HepG2 (cell line): ENCODE measurements at regions not wholly inside any gene's neighbourhood (a gene's known extent, or its start where the extent isn't known, plus 50 kb on each side); places are given as distances from the start of the nearest gene placed in this dataset.
"Not testable (repeated sequence)": the region's sequence is repeated elsewhere in the genome, so short reads cannot be mapped to it uniquely, and the experiment has no call there.

ENCODE experiments used
- ATAC-seq: fragments of 200-7000 bp; cut with Tn5 transposase; 3 replicates; pipeline ENCODE4 v1.9.1; 2020; ENCODE audit warnings: mild to moderate bottlenecking, moderate library complexity
- BruUV-seq: library from RNA; stranded (reverse); fragments of 400-500 nt; replicated peaks from 2 replicates; lab custom pipeline; 2021; lab: Mats Ljungman, UMichigan
- CTCF ChIA-PET: fragments of 300-600 bp; formaldehyde crosslinking; extraction: SDS; loops from one replicate; lab custom pipeline; 2021; ENCODE audit warnings: low total read pairs, inconsistent platforms, low intra/inter-chr PET ratio; lab: Yijun Ruan, JAX
- POLR2A ChIA-PET: fragments of 350-600 bp; sonication (Branson Sonifier 250); formaldehyde crosslinking; loops from one replicate; lab custom pipeline; 2020; ENCODE audit warnings: antibody characterized with exemption, inconsistent platforms; lab: Yijun Ruan, JAX
- DNase-seq: peaks from one replicate; pipeline ENCODE4 v3.0.0-alpha.2; 2015; ENCODE audit warnings: low spot score
- FAIRE-seq: peaks from 3 replicates; lab custom pipeline; 2011; peaks lifted over from hg19 to GRCh38; lab: Jason Lieb, UNC
- H2AFZ ChIP-seq: one replicate; pipeline ENCODE4 v1.6.1; 2011; ENCODE audit warnings: low read length, inconsistent platforms
- H3K27ac ChIP-seq: fragments of 300-600 bp; 3 replicates; pipeline ENCODE4 v1.8.0; 2011; ENCODE audit warnings: mixed run types, mild to moderate bottlenecking, mixed read lengths, low read length, inconsistent platforms; ENCODE audit not compliant: insufficient read depth; ENCODE audit errors: extremely low read length
- H3K27me3 ChIP-seq, 2 experiments: fragments of 200-600 bp in 1 of 2; 2 replicates in 1 of 2; 3 replicates in 1 of 2; pipeline versions ENCODE4 v1.6.0 to v1.8.0; 2011; ENCODE audit warnings: low read length in 2 of 2, mild to moderate bottlenecking in 2 of 2, moderate library complexity in 2 of 2, inconsistent platforms in 1 of 2; ENCODE audit not compliant: insufficient read depth in 2 of 2, control insufficient read depth in 1 of 2
- H3K36me3 ChIP-seq, 2 experiments: fragments of 200-600 bp in 1 of 2; replicated peaks in 1 of 2; 2 replicates in 1 of 2; 3 replicates in 1 of 2; pipeline versions ENCODE4 v1.5.1 to v1.8.0; 2011; ENCODE audit warnings: low read length in 2 of 2, inconsistent platforms in 1 of 2; ENCODE audit not compliant: insufficient read depth in 2 of 2, control insufficient read depth in 1 of 2
- H3K4me1 ChIP-seq: 2 replicates; pipeline ENCODE4 v1.5.1; 2012; ENCODE audit warnings: low read length, inconsistent platforms; ENCODE audit not compliant: insufficient read depth
- H3K4me2 ChIP-seq: 2 replicates; pipeline ENCODE4 v1.6.0; 2011; ENCODE audit warnings: low read depth, low read length, inconsistent platforms
- H3K4me3 ChIP-seq, 3 experiments: fragments of 200-600 bp in 1 of 3; sonication (generic), shearing (Covaris generic) in 1 of 3; replicated peaks in 1 of 3; 2 replicates each; pipeline ENCODE4 v1.5.1; 2011 to 2016; ENCODE audit warnings: low read length in 3 of 3, inconsistent platforms in 2 of 3, low read depth in 2 of 3, mild to moderate bottlenecking in 2 of 3, control low read depth in 1 of 3, mixed read lengths in 1 of 3; ENCODE audit not compliant: insufficient read depth in 1 of 3
- H3K79me2 ChIP-seq: one replicate; pipeline ENCODE4 v1.6.1; 2011; ENCODE audit warnings: low read length, inconsistent platforms; ENCODE audit not compliant: insufficient read depth
- H3K9ac ChIP-seq: 2 replicates; pipeline ENCODE4 v1.6.0; 2011; ENCODE audit warnings: mild to moderate bottlenecking, low read depth, low read length, inconsistent platforms; ENCODE audit not compliant: insufficient read depth
- H3K9me3 ChIP-seq: 2 replicates; pipeline ENCODE4 v1.5.1; 2012; ENCODE audit warnings: mild to moderate bottlenecking, low read length
- H4K20me1 ChIP-seq: 2 replicates; pipeline ENCODE4 v1.6.0; 2011; ENCODE audit warnings: inconsistent platforms, mild to moderate bottlenecking, low read length, moderate library complexity; ENCODE audit not compliant: insufficient read depth
- FOXC1 ChIP-seq: sonication (generic); formaldehyde crosslinking; IDR thresholded peaks from 2 replicates; pipeline ENCODE4 v1.8.0; 2022; ENCODE audit warnings: mild to moderate bottlenecking, missing genetic modification reagents, borderline replicate concordance
- HOXD1 ChIP-seq: sonication (generic); formaldehyde crosslinking; IDR thresholded peaks from 2 replicates; pipeline ENCODE4 v1.5.0; 2020; ENCODE audit warnings: missing genetic modification reagents
- MIER2 ChIP-seq: IDR thresholded peaks from 2 replicates; pipeline ENCODE4 v1.6.1; 2016; ENCODE audit warnings: missing biosample characterization, missing genetic modification reagents
- PCBP1 ChIP-seq: fragments of 200-400 bp; formaldehyde crosslinking; IDR thresholded peaks from 2 replicates; pipeline ENCODE4 v1.6.1; 2017; ENCODE audit warnings: mild to moderate bottlenecking, low read depth, low read length, borderline replicate concordance
- PHF21A ChIP-seq: sonication (generic); formaldehyde crosslinking; IDR thresholded peaks from 2 replicates; pipeline ENCODE4 v1.5.0; 2020; ENCODE audit warnings: mild to moderate bottlenecking, missing genetic modification reagents
- REPIN1 ChIP-seq: sonication (generic); formaldehyde crosslinking; IDR thresholded peaks from 2 replicates; pipeline ENCODE4 v1.8.0; 2022; ENCODE audit warnings: missing genetic modification reagents, low read depth, mild to moderate bottlenecking, borderline replicate concordance
- TEAD3 ChIP-seq: optimal IDR thresholded peaks from 2 replicates; pipeline ENCODE3; 2016; ENCODE audit warnings: borderline replicate concordance
- ZNF224 ChIP-seq: sonication (generic); formaldehyde crosslinking; IDR thresholded peaks from 2 replicates; pipeline ENCODE4 v1.5.0; 2020; ENCODE audit warnings: mild to moderate bottlenecking, missing genetic modification reagents
- ZNF326 ChIP-seq: sonication (generic); formaldehyde crosslinking; IDR thresholded peaks from 2 replicates; pipeline ENCODE4 v1.4.0; 2020; ENCODE audit warnings: missing genetic modification reagents, borderline replicate concordance
- ZNF598 ChIP-seq: sonication (generic); formaldehyde crosslinking; IDR thresholded peaks from 2 replicates; pipeline ENCODE4 v1.5.1; 2020; ENCODE audit warnings: mild to moderate bottlenecking, missing genetic modification reagents, borderline replicate concordance
- WGBS: methylation state at CpG from one replicate; pipeline ENCODE4 v1.1.6; 2017; ENCODE audit warnings: low lambda C conversion rate; 5-methylcytosine and 5-hydroxymethylcytosine counted together
- in situ Hi-C: cut with HindIII; loops from 2 replicates; pipeline ENCODE4 v1.10.0; 2017; ENCODE audit warnings: low pct_unique_long_range_greater_than_20kb; ENCODE audit not compliant: extremely low pct_ligation_motif_present
- intact Hi-C: fragments of 100-400 bp; cut with micrococcal nuclease; formaldehyde crosslinking; loops from one replicate; pipeline ENCODE4 v1.10.0; 2022; ENCODE audit not compliant: unreplicated experiment
- TF ChIP-seq, protein P1 (sequence below): sonication (generic); formaldehyde crosslinking; IDR thresholded peaks from 2 replicates; pipeline ENCODE4 v1.4.0; 2020; ENCODE audit warnings: missing genetic modification reagents; ENCODE audit errors: not compliant biosample characterization
- TF ChIP-seq, protein P2 (sequence below): sonication (generic); formaldehyde crosslinking; IDR thresholded peaks from 2 replicates; pipeline ENCODE4 v1.4.0; 2020; ENCODE audit warnings: mild to moderate bottlenecking, missing genetic modification reagents

DNA sequence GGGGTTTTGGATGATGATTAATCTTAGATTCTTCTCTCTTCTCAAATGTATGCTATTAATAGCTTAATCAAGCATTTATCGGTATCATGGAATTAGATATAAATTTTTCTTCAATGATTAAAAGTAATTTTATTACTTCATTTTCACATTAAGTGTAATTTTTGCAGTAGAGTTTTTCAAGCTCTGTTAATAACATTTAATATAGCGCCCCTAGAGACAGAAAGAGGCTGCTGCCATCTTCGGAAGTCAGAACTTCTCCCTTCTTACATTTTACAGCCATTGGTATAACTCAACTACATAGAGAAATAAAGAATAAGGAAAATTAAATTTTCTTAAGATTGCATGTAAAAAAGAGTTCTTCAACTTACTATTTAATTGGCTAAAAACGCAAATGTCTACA lies 540.3 kb downstream of the GABRG2 start:
- BruUV-seq = no TSS peak
- CTCF ChIA-PET = no interaction called here
- no peak overlapping the region for H2AFZ ChIP-seq
- no peak for DNase-seq
- no peaks in the 10 kb centered on the region for H3K79me2 ChIP-seq
- 4% methylated on average over 4 of the region's 4 CpGs for WGBS
- no peak for TF ChIP-seq FOXC1 (CRISPR knock-in tag)
- TF ChIP-seq, protein P1, sequence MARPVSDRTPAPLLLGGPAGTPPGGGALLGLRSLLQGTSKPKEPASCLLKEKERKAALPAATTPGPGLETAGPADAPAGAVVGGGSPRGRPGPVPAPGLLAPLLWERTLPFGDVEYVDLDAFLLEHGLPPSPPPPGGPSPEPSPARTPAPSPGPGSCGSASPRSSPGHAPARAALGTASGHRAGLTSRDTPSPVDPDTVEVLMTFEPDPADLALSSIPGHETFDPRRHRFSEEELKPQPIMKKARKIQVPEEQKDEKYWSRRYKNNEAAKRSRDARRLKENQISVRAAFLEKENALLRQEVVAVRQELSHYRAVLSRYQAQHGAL = no peak
- no peak for TF ChIP-seq PHF21A (CRISPR knock-in tag)
- TF ChIP-seq TEAD3 = no peak
- TF ChIP-seq MIER2 = no peak
- TF ChIP-seq, protein P2, sequence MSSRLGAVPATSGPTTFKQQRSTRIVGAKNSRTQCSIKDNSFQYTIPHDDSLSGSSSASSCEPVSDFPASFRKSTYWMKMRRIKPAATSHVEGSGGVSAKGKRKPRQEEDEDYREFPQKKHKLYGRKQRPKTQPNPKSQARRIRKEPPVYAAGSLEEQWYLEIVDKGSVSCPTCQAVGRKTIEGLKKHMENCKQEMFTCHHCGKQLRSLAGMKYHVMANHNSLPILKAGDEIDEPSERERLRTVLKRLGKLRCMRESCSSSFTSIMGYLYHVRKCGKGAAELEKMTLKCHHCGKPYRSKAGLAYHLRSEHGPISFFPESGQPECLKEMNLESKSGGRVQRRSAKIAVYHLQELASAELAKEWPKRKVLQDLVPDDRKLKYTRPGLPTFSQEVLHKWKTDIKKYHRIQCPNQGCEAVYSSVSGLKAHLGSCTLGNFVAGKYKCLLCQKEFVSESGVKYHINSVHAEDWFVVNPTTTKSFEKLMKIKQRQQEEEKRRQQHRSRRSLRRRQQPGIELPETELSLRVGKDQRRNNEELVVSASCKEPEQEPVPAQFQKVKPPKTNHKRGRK (CRISPR knock-in tag) = no peak
- TF ChIP-seq PCBP1 = no peak
- no peak for TF ChIP-seq HOXD1 (CRISPR knock-in tag)
- TF ChIP-seq REPIN1 (CRISPR knock-in tag) = no peak
- no peak for TF ChIP-seq ZNF326 (CRISPR knock-in tag)
- TF ChIP-seq ZNF224 (CRISPR knock-in tag) = no peak
- no peak for TF ChIP-seq ZNF598
- H3K9me3 ChIP-seq = peaks cover 84% of the 10 kb centered on the region
- no peaks in the 10 kb centered on the region for H3K36me3 ChIP-seq
- H3K27me3 ChIP-seq = no peaks in the 10 kb centered on the region
- H3K4me1 ChIP-seq = no peaks in the 10 kb centered on the region
- H4K20me1 ChIP-seq = no peaks in the 10 kb centered on the region
- H3K4me3 ChIP-seq = no peak overlapping the region
- H3K4me2 ChIP-seq = no peak overlapping the region
- FAIRE-seq = no peak
- no peak overlapping the region for H3K9ac ChIP-seq
- no peak overlapping the region for H3K27ac ChIP-seq
- intact Hi-C loops (no loop called here), in situ Hi-C loops (no loop called here)
- no peak for ATAC-seq
- POLR2A ChIA-PET = no interaction called here

DNA sequence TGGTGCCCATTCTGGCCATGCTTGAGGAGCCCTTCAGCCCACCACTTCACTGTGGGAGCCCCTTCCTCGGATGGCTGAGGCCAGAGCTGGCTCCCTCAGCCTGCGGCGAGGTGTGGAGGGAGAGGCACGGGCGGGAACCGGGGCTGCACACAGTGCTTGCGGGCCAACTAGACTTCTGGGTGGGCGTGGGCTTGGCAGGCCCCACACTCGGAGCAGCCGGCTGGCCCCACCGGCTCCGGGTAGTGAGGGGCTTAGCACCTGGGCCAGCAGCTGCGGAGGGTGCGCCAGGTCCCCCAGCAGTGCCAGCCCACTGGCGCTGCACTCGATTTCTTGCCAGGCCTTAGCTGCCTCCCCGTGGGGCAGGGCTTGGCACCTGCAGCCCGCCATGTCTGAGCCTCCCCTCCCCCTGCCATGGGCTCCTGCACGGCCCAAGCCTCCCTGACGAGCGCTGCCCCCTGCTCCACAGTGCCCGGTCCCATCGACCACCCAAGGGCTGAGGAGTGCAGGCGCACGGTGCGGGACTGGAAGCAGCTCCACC lies 554.2 kb downstream of the GABRG2 start:
- H3K9ac ChIP-seq, H3K4me1 ChIP-seq, H3K27ac ChIP-seq, H2AFZ ChIP-seq, intact Hi-C loops, ATAC-seq, POLR2A ChIA-PET, FAIRE-seq, H3K4me3 ChIP-seq, H4K20me1 ChIP-seq, H3K4me2 ChIP-seq, H3K36me3 ChIP-seq, H3K79me2 ChIP-seq, DNase-seq, BruUV-seq, H3K27me3 ChIP-seq, CTCF ChIA-PET, in situ Hi-C loops: not testable (repeated sequence)
- 47% methylated on average over 3 of the region's 26 CpGs for WGBS
- H3K9me3 ChIP-seq = peaks cover 70% of the 10 kb centered on the region
